VCaP (cell line): ENCODE measurements at regions not wholly inside any gene's neighbourhood (a gene's known extent, or its start where the extent isn't known, plus 50 kb on each side); places are given as distances from the start of the nearest gene placed in this dataset.

Experiments used
- H3K27ac ChIP-seq: fragments of 450-650 bp; 2 replicates; pipeline ENCODE4 v1.5.1; 2017
- TF ChIP-seq, protein P1 (sequence below): fragments of 450-650 bp; conservative IDR thresholded peaks from 2 replicates; pipeline ENCODE4 v1.5.1; 2017; ENCODE audit warnings: mild to moderate bottlenecking, moderate library complexity

GRCh38 chr5:160906090-160906489, 54.1 kb upstream of the ATP10B start:
- TF ChIP-seq, protein P1, sequence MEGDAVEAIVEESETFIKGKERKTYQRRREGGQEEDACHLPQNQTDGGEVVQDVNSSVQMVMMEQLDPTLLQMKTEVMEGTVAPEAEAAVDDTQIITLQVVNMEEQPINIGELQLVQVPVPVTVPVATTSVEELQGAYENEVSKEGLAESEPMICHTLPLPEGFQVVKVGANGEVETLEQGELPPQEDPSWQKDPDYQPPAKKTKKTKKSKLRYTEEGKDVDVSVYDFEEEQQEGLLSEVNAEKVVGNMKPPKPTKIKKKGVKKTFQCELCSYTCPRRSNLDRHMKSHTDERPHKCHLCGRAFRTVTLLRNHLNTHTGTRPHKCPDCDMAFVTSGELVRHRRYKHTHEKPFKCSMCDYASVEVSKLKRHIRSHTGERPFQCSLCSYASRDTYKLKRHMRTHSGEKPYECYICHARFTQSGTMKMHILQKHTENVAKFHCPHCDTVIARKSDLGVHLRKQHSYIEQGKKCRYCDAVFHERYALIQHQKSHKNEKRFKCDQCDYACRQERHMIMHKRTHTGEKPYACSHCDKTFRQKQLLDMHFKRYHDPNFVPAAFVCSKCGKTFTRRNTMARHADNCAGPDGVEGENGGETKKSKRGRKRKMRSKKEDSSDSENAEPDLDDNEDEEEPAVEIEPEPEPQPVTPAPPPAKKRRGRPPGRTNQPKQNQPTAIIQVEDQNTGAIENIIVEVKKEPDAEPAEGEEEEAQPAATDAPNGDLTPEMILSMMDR = no peak
- H3K27ac ChIP-seq = no peak overlapping the region

DNA sequence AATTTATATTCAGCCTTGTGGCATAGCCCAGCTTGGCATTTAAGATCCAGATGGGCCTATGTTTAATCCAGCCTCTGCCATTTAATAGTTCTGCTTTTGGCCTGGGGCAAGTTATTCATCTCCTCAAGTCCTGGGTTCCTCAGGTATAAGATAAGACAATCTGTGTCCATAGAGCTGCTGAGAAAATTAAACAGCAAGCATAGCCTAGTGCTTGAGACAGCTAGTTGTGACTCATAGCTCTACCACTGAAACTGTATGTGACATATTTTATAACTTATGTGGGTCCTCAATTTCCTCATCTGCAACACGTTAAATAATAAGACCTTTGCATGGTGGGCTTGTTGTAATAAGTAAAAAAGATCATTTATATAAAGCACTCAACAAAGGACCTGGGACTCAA, 53.3 kb upstream of the ATP10B start:
- no peak overlapping the region for H3K27ac ChIP-seq
- TF ChIP-seq, protein P1 = no peak

DNA sequence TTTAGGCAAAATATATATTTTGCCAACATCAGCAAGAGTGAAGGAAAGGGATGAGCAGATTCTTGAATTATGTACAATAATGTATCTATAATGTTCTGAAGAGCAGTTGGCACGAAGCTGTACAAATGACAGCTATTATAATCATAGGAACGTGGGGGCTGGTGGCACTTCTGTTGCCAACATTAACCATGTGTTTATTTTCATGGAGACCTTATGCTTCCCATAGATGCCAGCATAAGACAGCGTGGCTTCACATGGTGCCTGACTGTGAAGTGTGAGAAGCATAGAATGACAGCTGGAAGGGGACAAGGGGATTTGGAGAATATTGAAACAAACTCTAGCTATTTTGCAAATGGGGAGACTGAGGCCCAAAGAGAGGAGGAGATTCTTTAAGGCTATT, 52.6 kb upstream of the ATP10B start:
- TF ChIP-seq, protein P1 = no peak
- no peak overlapping the region for H3K27ac ChIP-seq

GRCh38 chr5:160903551-160903950, 51.5 kb upstream of the ATP10B start:
- H3K27ac ChIP-seq = no peak overlapping the region
- TF ChIP-seq, protein P1 = no peak

- no peak overlapping the region for H3K27ac ChIP-seq
- TF ChIP-seq, protein P1 = no peak
Measured at GRCh38 chr5:160903076-160903475, 51.1 kb upstream of the ATP10B start.
